Keratinocyte (primary cell): ENCODE measurements at regions not wholly inside any gene's neighbourhood (a gene's known extent, or its start where the extent isn't known, plus 50 kb on each side); places are given as distances from the start of the nearest gene placed in this dataset.

ENCODE experiments used
- EZH2 ChIP-seq: IDR thresholded peaks from one replicate; pipeline ENCODE4 v1.6.1; 2012; ENCODE audit warnings: inconsistent platforms, mild to moderate bottlenecking, low read length, moderate library complexity
- TF ChIP-seq, protein P1 (sequence below), 3 experiments: IDR thresholded peaks in 1 of 3; conservative IDR thresholded peaks in 1 of 3; optimal IDR thresholded peaks in 1 of 3; 2 replicates in 2 of 3; 3 replicates in 1 of 3; pipeline versions ENCODE3 to v1.5.1; 2011; ENCODE audit warnings: low read length in 3 of 3, mild to moderate bottlenecking in 3 of 3, moderate library complexity in 2 of 3, control low read depth in 1 of 3, inconsistent platforms in 1 of 3; ENCODE audit not compliant: insufficient read depth in 2 of 3; ENCODE audit errors: extremely low read depth in 1 of 3

DNA sequence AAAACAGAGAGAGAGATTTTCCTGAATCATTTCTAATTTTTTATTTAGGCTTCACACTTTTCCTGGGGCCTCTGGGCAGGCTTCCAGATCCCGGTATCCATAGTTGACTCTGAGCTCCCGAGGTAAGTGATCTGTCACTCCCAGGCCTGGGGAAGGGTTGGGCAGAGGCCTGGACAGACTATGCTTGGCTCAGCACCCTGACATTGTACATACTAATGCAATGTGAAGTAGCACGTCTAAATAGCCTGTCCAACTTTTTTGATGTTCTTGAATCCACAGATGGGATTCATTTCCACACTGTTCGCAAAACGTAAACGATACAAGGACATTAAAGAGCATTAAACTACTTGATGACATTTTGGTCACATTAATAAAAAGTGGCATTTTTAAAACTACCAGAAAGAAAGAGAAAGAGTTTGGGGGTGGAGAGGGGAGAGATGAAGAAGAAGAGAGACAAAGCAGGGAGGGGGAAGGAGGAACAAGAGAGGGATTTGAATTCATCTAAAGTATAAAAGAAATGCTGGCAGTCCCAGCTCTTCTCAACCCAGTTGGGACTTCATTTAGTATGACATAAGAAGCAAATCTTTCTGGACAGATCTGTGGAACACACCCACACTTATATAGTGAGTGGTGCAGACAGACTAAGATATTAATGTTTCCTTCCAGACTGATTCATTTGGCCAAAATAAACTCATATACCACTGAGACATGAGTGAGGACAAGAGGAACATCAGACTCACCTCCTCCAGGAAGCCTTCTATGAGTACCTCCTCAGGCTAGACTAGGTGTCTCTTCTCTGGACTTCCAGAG is 514.2 kb downstream of the SOX6 start:
- TF ChIP-seq, protein P1, sequence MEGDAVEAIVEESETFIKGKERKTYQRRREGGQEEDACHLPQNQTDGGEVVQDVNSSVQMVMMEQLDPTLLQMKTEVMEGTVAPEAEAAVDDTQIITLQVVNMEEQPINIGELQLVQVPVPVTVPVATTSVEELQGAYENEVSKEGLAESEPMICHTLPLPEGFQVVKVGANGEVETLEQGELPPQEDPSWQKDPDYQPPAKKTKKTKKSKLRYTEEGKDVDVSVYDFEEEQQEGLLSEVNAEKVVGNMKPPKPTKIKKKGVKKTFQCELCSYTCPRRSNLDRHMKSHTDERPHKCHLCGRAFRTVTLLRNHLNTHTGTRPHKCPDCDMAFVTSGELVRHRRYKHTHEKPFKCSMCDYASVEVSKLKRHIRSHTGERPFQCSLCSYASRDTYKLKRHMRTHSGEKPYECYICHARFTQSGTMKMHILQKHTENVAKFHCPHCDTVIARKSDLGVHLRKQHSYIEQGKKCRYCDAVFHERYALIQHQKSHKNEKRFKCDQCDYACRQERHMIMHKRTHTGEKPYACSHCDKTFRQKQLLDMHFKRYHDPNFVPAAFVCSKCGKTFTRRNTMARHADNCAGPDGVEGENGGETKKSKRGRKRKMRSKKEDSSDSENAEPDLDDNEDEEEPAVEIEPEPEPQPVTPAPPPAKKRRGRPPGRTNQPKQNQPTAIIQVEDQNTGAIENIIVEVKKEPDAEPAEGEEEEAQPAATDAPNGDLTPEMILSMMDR (optimal IDR thresholded peaks at IDR 0.05 in 1 of 3, IDR thresholded peaks at IDR 0.05 in 1 of 3, conservative IDR thresholded peaks at IDR 0.05 in 1 of 3; ENCODE audit: extremely low read depth in 1 of 3, insufficient read depth in 2 of 3, low read length in 3 of 3) = no peak
- TF ChIP-seq EZH2 = no peak
